ENCODE measurements at regions not wholly inside any gene's neighbourhood (a gene's known extent, or its start where the extent isn't known, plus 50 kb on each side); places are given as distances from the start of the nearest gene placed in this dataset.

GRCh38 chr10:64316833-64317232 is 795.6 kb downstream of the REEP3 start:
- no peaks in the 10 kb centered on the region for H3K36me3 ChIP-seq
- no peaks in the 10 kb centered on the region for H3K27me3 ChIP-seq
- TF ChIP-seq, protein P1, sequence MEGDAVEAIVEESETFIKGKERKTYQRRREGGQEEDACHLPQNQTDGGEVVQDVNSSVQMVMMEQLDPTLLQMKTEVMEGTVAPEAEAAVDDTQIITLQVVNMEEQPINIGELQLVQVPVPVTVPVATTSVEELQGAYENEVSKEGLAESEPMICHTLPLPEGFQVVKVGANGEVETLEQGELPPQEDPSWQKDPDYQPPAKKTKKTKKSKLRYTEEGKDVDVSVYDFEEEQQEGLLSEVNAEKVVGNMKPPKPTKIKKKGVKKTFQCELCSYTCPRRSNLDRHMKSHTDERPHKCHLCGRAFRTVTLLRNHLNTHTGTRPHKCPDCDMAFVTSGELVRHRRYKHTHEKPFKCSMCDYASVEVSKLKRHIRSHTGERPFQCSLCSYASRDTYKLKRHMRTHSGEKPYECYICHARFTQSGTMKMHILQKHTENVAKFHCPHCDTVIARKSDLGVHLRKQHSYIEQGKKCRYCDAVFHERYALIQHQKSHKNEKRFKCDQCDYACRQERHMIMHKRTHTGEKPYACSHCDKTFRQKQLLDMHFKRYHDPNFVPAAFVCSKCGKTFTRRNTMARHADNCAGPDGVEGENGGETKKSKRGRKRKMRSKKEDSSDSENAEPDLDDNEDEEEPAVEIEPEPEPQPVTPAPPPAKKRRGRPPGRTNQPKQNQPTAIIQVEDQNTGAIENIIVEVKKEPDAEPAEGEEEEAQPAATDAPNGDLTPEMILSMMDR (IDR thresholded peaks at IDR 0.05) = no peak
- intact Hi-C loops (cut with DNase I; ENCODE audit: low total_unique reads) = no loop called here
- no peak for DNase-seq
- H3K4me1 ChIP-seq = no peaks in the 10 kb centered on the region
- H3K9me3 ChIP-seq = no peaks in the 10 kb centered on the region
- no peak overlapping the region for H3K27ac ChIP-seq
- no peak overlapping the region for H3K4me3 ChIP-seq

DNA sequence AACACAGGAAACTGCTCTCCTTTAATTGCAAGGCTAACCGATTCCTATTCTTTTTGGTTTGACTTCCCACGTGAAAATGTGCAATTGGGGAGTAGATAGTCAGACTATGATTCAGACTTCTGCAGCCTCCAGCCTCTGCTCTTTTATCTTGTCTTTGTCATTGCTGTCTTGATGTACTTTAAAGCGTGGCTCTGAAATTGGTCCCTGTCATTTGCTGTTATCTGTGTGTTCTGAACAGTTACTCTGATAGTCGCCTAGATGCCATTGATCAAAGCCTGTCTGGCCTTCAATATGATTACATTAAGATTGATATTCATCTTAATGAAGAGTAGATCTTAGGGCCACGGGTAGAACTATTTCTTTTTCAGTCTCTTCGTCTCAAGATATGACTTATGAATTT is 799.2 kb downstream of the REEP3 start:
- intact Hi-C loops (cut with DNase I; ENCODE audit: low total_unique reads) = no loop called here
- no peak for DNase-seq
- Histone ChIP-seq H3K27ac (no peak overlapping the region), H3K27me3 (no peaks in the 10 kb centered on the region), H3K4me1 (no peaks in the 10 kb centered on the region), H3K9me3 (no peaks in the 10 kb centered on the region), H3K36me3 (no peaks in the 10 kb centered on the region), H3K4me3 (no peak overlapping the region)
- TF ChIP-seq, protein P1 (IDR thresholded peaks at IDR 0.05) = no peak

DNA sequence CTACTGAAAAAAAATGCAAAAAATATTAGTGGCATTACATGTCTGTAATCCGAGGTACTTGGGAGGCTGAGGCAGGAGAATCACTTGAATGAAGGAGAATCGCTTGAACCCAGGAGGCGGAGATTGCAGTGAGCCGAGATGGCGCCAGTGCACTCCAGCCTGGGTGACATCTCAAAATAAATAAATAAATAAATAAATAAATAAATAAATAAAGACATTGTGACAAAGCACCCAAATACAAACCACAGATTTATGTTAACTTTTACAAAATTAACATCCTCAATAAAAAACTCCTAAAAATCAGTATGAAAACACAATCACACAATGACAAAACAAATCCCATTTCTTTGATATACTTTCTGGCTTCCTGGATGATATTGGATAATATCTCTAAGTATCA is 808.3 kb downstream of the REEP3 start:
- Histone ChIP-seq H3K9me3 (peaks cover 0 to 6% (median 0%) of the 10 kb centered on the region in 3 donors), H3K4me1 (no peaks in the 10 kb centered on the region), H3K27me3 (no peaks in the 10 kb centered on the region), H3K27ac (no peak overlapping the region), H3K4me3 (no peak overlapping the region), H3K36me3 (no peaks in the 10 kb centered on the region)
- intact Hi-C loops (cut with DNase I; ENCODE audit: low total_unique reads) = no loop called here
- TF ChIP-seq, protein P1 (IDR thresholded peaks at IDR 0.05) = no peak
- DNase-seq = no peak

DNA sequence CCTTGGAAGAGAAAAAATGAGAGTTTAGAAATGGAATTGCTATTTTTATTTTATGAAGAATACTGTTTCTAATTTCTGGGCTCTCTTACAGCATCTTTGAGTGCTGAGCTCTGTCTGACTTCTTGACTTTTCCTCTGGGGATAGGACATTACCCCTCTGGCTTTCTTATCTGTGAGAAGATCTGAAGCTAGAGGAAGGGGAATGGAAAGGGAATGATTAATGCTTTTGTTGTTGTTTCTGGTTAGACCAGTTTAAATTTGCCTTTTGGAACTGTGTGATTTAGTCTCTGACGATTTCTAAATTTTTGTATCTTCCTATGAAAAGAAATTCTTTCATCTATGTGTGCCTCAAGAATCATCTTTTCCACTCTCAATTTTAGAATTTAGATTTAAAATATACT is 811.4 kb downstream of the REEP3 start:
- Histone ChIP-seq H3K9me3 (peaks cover 0 to 1% (median 0%) of the 10 kb centered on the region in 3 donors), H3K27ac (no peak overlapping the region), H3K4me1 (no peaks in the 10 kb centered on the region), H3K4me3 (no peak overlapping the region), H3K27me3 (no peaks in the 10 kb centered on the region), H3K36me3 (no peaks in the 10 kb centered on the region)
- TF ChIP-seq, protein P1 (IDR thresholded peaks at IDR 0.05) = no peak
- no peak for DNase-seq
- intact Hi-C loops (cut with DNase I; ENCODE audit: low total_unique reads) = no loop called here

DNA sequence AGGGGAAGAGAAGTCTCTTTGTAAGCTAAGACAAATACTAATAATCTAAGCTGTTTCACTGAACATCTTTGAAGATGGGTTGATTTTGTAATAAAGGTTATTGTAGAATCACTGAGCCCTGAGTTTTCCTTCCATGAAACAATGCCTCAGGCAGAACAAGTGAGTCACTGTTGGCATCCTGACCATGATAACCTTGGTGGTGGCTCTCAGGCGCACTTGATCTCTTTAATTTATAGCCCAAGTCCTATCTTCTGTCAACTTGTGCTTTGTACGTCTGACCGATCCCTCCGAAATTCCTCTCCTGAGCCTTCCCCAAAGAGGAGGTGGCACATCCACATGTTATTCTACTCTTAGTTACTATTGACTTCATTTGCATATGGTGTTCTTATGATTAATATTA is 812.9 kb downstream of the REEP3 start:
- Histone ChIP-seq H3K27me3 (no peaks in the 10 kb centered on the region), H3K9me3 (no peaks in the 10 kb centered on the region), H3K36me3 (no peaks in the 10 kb centered on the region), H3K4me3 (no peak overlapping the region), H3K27ac (no peak overlapping the region), H3K4me1 (no peaks in the 10 kb centered on the region)
- TF ChIP-seq, protein P1 (IDR thresholded peaks at IDR 0.05) = no peak
- DNase-seq = no peak
- intact Hi-C loops (cut with DNase I; ENCODE audit: low total_unique reads) = no loop called here

- no peak for DNase-seq
- intact Hi-C loops (cut with DNase I; ENCODE audit: low total_unique reads) = no loop called here
- TF ChIP-seq, protein P1 (IDR thresholded peaks at IDR 0.05) = no peak
- Histone ChIP-seq H3K9me3 (no peaks in the 10 kb centered on the region), H3K27me3 (no peaks in the 10 kb centered on the region), H3K36me3 (no peaks in the 10 kb centered on the region), H3K4me1 (no peaks in the 10 kb centered on the region), H3K4me3 (no peak overlapping the region), H3K27ac (no peak overlapping the region)
These were observed 823.0 kb downstream of the REEP3 start for GRCh38 chr10:64344211-64344610.
